Activated T-helper 9 cell treated with anti-CD3 and anti-CD28 coated beads, Interleukin-2, amount 50 U/mL, for 16 hours (primary cell): ENCODE measurements at regions not wholly inside any gene's neighbourhood (a gene's known extent, or its start where the extent isn't known, plus 50 kb on each side); places are given as distances from the start of the nearest gene placed in this dataset.
"Not testable (repeated sequence)": the region's sequence is repeated elsewhere in the genome, so short reads cannot be mapped to it uniquely, and the experiment has no call there.

Experiments used
- DNase-seq: peaks from one replicate; pipeline ENCODE4 v3.0.0-alpha.2; 2020; ENCODE audit warnings: low read depth

- no peak for DNase-seq
Observed at GRCh38 chr2:57598551-57598950, 448.1 kb upstream of the VRK2 start.

DNA sequence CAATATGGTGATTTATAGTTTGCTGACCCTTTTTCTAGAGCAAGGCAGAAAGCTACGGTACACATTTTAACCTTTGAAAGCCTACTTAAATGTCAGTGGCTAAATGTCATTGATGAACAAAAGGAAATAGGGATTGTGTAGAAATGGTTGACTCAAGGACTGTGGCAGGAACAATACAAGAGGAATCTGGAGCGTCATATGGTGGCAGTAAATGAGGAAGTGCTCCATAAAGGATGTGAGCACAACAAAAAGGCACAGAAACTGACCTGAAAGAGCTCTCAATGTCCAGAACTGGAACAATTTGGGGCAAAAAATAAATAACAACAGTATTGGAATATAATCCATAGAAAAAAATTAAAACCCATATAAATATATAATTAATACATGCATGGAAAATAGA is 443.9 kb upstream of the VRK2 start:
- DNase-seq, result no peak

DNA sequence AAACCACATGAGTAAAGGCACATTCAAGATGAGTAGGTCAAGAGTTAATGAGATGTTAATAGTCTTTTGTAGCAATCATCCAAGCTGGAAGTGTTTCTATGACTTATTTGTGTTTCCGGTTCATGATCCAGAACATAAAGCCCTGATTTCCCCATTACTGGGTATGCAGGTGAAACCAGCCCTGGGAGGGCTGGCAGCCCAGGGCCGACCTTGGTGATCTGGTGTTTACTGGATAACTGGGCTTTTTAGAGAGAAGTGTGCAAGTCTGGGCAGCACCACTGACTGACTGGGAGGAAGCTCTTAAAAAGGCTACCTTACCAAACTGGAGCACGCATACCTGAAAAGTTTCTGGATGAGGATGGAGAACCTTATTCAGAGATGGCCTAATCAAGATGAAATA is 431.6 kb upstream of the VRK2 start:
- DNase-seq, result no peak

DNA sequence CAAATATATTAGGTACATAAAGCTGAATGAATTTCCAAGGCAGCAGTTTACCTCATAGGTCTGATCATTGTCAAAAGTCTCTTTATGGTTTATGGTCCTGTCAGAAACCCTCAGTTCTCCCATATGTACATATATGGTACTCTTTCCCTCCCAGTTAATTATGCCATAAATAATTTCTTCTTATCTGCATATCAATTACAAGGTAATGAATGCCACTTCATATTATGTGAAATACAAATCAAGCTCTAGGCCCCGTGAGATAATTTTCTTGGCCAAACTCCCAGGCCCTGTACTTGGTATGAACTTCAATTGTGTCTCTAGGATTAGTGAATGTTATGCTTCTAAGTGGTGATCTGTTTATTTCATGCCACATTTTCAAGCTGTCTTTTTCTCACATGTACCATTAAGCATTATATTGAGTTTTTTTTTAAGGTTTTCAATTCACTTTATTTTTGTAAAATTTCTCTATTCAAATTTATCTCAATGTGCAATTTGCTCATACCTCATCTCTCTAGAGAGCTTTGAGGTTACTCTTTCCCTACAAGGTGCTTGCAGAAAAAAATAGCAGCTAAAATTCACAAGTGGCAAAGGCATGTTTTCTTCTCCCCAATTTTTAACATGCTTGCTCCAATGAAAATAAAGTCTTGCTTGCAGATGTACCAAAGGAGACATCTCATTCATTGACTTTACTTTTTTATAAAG is 430.6 kb upstream of the VRK2 start:
- DNase-seq, result no peak

GRCh38 chr2:57617318-57617717 is 429.3 kb upstream of the VRK2 start:
- no peak for DNase-seq

DNA sequence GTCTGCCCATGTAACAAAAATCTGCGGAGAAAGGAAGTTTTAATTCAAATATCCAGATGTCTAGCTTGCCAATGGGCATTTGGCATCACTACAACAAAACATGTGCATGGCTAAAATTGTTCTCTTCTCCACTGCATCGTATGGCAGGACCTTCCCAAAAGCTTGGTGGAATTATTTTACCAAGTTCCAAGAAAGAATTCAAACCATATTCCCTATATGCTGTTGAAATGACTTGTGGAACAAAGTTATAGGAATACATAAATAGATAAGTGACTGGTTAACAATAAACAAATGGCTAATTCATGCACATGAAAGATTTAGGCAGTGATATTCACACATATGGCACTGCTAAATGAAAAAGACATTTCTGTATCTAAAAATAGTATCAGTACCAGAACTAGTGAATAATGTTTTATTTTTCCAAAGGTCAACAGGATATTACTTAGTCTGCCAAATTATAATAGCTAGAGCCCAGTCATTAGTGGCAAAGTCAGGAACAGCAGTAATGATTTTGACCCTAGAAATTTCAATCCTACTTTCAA is 425.4 kb upstream of the VRK2 start:
- DNase-seq, result no peak

- DNase-seq, result no peak
Observed at GRCh38 chr2:57622009-57622408, 424.6 kb upstream of the VRK2 start.

DNA sequence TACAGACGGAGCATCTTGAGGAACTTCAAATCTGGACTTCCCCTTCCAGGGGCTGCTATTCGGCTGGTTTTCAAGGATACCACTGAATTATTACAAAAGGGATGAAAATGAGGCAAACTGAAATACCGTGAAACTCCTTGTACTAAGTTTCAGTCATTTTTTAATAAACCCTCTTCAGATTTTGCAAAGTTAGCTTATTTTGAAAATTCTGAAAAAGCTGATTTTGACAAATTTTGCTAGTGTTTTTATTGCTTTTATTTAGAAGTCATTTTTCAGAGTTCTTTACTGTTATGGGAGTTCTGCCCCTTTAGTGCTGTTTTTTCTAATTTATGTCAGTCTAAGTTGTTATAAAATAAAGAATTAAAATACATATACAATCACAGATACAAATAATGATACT is 390.4 kb upstream of the VRK2 start:
- no peak for DNase-seq

DNA sequence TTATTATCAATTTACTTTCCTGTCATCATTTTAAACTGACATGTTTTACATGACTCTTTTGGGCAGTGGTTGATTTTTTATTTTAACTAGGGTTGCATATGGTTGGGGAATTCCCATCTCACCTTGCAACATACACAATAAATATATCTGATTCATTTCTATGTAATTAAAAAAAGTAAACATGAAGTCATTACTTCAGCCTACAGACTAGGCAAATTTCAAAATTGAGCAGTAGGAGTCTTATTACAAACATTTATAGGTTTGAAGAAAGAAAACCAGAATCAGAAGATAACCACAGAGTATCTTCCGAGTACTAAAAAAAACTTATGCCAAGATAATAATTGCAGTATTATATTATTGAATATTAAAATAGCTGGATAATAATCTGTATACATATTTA is 377.0 kb upstream of the VRK2 start:
- no peak for DNase-seq

DNA sequence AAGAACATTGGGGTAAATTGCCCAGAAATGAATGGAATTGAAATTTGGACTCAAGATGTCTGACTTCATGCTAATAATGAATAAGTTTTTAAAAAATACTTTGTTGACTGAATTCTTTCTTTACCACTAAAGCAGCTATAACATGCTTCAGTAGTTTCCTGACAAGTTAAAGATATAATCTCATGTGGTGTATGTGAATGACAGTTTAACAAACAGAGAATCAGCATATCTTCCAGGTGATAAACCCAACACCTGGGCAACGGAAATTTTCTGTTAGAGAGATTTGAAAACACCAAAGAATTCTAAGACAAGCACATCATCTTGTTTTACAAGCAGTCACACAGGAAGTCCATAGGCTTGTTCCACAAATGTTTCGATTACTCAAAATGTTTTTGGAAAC is 372.6 kb upstream of the VRK2 start:
- no peak for DNase-seq

- DNase-seq, result no peak
Observed at GRCh38 chr2:57674743-57675142, 371.9 kb upstream of the VRK2 start.

- DNase-seq, result no peak
Observed at GRCh38 chr2:57677296-57677695, 369.3 kb upstream of the VRK2 start.

GRCh38 chr2:57681650-57682049 is 365.0 kb upstream of the VRK2 start:
- no peak for DNase-seq

- no peak for DNase-seq
Observed at GRCh38 chr2:57685032-57685431, 361.6 kb upstream of the VRK2 start.

DNA sequence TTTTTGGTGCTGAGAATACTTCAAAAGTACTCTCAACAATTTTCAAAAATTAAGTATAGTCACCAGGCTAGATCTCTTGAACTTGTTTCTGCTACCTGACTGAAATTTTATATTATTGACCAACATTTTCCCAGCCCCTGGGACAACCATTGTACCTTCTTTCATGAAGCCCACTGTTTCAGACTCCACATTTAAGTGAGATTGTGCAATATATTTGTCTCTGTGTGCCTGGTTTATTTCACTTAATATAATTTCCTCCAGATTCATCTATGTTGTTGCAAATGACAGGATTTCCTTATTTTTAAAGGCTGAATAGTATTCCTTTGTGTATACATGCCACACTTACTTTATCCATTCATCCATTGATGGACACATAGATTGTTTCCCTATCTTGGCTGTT is 354.2 kb upstream of the VRK2 start:
- no peak for DNase-seq

DNA sequence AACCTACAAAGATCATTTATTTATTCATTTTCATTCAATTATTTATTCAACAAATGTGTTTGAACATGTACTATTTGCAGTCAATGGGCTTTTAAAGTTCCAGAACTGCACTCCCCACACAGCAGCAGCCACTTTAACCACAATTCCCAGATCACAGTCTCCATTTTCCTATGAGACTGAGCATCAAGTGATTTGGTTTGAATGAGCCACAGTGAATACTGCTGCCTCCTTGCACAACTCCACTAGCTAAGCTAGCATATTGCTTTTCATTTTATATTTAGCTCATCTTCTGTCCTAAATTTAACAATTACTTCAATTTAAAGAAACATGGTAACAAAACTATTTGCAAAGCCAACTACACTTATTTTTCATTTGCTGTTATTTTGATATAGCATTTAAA is 353.4 kb upstream of the VRK2 start:
- DNase-seq, result no peak

- DNase-seq, result no peak
Observed at GRCh38 chr2:57693965-57694364, 352.6 kb upstream of the VRK2 start.

DNA sequence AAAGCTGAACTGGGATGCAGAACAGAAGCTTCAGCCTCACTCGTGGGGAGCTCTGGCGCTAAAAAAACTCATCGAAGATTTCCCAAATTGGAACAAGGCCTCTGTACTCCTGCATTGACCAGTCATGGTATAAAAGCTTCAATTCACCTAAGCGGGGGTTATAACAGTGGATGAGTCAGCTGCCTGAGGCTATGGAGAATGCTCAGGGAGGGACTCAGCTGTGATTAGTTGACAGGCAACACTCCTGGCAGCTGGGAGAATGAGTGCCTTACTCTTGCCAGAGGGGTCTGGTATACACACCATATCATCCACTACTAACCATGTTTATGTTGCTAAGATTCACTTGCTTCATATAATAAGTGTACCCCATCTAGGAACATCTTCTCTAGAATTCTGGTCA is 350.6 kb upstream of the VRK2 start:
- no peak for DNase-seq

DNA sequence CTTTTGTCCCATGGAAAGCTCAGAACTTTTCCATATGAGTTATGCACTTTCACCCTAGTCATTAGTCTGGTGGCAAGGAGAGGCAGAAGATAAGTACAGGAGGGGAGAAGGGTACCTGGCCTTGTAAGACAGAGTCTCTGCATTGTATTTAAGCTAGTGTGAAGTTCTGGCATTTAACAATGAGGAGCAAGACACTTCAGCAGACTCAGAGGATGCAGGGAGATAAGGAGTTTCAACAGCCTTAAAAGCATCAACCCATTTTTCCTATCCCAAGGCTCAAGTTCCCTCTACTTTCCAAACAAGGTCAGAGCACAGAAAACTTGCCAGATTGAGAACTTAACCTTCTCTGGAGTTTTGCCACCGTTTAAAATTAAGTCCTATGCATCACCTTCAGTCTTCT is 348.2 kb upstream of the VRK2 start:
- no peak for DNase-seq

DNA sequence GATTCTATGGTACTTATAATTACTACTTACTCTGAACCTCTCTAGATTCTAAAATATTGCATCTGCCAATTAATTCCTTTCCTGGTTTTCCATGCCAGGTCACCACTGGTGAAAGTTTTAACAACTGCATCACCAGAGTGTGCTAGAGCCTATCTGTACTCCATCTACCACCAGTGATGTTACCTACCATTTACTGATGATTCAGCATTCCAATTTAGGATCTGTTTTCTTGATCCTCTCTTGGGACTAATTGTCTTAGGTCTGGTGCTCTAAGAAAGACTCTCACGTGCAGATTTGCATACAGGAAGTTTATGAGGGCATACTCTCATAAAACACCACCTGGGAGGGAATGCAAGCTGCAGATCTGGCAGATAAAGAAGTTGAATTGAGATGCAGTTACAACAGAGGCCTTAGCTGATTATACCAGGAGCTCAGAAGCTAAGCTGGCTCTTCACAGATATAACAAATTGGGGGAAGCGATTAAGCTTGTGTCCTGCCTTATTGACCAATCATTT is 347.6 kb upstream of the VRK2 start:
- DNase-seq, result no peak

DNA sequence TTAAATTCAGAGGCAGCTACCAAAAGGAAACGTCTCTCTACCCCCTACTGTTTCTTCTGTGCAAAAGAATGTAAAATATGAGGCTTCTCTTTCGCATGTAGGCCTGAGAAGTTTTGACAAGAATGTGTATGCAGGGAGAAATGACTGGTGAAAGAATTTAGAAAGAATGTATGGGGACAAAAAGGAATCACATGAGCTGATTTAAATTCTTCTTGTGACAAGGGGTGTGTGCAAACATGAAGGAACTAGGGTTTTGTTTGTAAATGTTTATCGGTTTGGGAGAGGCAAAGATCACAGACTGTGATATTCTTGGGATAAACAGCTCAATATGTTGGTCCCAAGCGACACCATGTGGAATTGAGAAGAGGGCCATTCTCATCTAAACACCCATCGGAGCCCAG is 345.2 kb upstream of the VRK2 start:
- DNase-seq, result no peak

DNA sequence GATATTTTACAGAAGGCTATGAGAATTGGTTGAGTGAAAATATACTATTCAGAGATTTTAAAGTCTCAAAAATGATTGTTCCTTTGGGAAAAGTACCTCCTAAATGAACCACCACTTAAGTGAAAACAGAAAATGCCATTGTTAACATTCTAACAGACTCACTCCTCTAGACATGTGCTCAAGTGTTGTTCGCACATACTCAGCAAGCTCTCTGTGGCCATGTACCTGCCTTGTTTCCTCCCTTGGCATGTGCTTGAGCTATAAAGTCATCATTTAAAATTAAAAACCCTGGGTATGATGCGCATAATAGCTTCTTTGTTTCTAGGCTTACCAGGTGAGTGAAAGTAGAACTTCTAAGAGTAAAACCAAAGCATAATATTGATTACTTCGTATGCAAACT is 343.2 kb upstream of the VRK2 start:
- DNase-seq, result no peak

- DNase-seq, result not testable (repeated sequence)
Observed at GRCh38 chr2:57707794-57708193, 338.8 kb upstream of the VRK2 start.

- DNase-seq, result no peak
Observed at GRCh38 chr2:57711991-57712390, 334.6 kb upstream of the VRK2 start.
